Body of pancreas (tissue), 4 donors: ENCODE measurements at regions not wholly inside any gene's neighbourhood (a gene's known extent, or its start where the extent isn't known, plus 50 kb on each side); places are given as distances from the start of the nearest gene placed in this dataset.
"Not testable (repeated sequence)": the region's sequence is repeated elsewhere in the genome, so short reads cannot be mapped to it uniquely, and the experiment has no call there.

Experiments used
- CTCF ChIP-seq, 7 experiments: fragments of 450-650 bp in 4 of 7; fragments of 200-600 bp in 3 of 7; sonication (generic) in 3 of 7; IDR thresholded peaks; one replicate each; pipeline ENCODE4 v1.5.1; 2016 to 2019; ENCODE audit warnings: antibody characterized with exemption in 7 of 7
- POLR2A ChIP-seq, 3 donors: fragments of 450-650 bp; IDR thresholded peaks; one replicate each; pipeline ENCODE4 v1.6.1; 2016; ENCODE audit warnings: antibody characterized with exemption in 3 of 3, mild to moderate bottlenecking in 2 of 3

- TF ChIP-seq CTCF, POLR2A (IDR thresholded peaks at IDR 0.05): not testable (repeated sequence)
Measured at GRCh38 chrY:6388658-6389057, 142.6 kb downstream of the TSPY2 start.
